Esophagus muscularis mucosa (tissue), 4 donors: ENCODE measurements at regions not wholly inside any gene's neighbourhood (a gene's known extent, or its start where the extent isn't known, plus 50 kb on each side); places are given as distances from the start of the nearest gene placed in this dataset.

Experiments used
- DNase-seq: peaks from one replicate; pipeline ENCODE4 v3.0.0-alpha.2; 2017; ENCODE audit errors: extremely low spot score
- H3K27ac ChIP-seq, 4 donors: fragments of 200-600 bp; sonication (generic); replicated peaks in 1 of 4; 1 replicate in 3 of 4; 2 replicates in 1 of 4; pipeline ENCODE4 v1.5.1; 2016 to 2019; ENCODE audit warnings: mild to moderate bottlenecking in 1 of 4
- H3K27me3 ChIP-seq, 4 donors: fragments of 200-600 bp; sonication (generic); one replicate each; pipeline versions ENCODE4 v1.5.1 to v1.6.0; 2016 to 2019
- H3K36me3 ChIP-seq, 4 donors: fragments of 200-600 bp; sonication (generic); one replicate each; pipeline ENCODE4 v1.5.1; 2016 to 2019
- H3K4me1 ChIP-seq, 4 donors: fragments of 200-600 bp; sonication (generic); one replicate each; pipeline ENCODE4 v1.5.1; 2016 to 2019
- H3K4me3 ChIP-seq, 4 donors: fragments of 200-600 bp; sonication (generic); 1 replicate in 2 of 4; 2 replicates in 2 of 4; pipeline ENCODE4 v1.5.1; 2016 to 2019; ENCODE audit warnings: mild to moderate bottlenecking in 4 of 4, moderate library complexity in 1 of 4
- H3K9me3 ChIP-seq, 4 donors: fragments of 200-600 bp; sonication (generic); 1 replicate in 3 of 4; 2 replicates in 1 of 4; pipeline ENCODE4 v1.5.1; 2016 to 2019
- CTCF ChIP-seq, 3 experiments: fragments of 200-600 bp in 2 of 3; fragments of 450-650 bp in 1 of 3; sonication (generic) in 2 of 3; IDR thresholded peaks; one replicate each; pipeline ENCODE4 v1.5.1; 2017 to 2019; ENCODE audit warnings: antibody characterized with exemption in 3 of 3, mild to moderate bottlenecking in 2 of 3, moderate library complexity in 1 of 3
- EP300 ChIP-seq: sonication (generic); formaldehyde crosslinking; IDR thresholded peaks from one replicate; pipeline ENCODE4 v1.6.1; 2017; ENCODE audit warnings: antibody characterized with exemption
- POLR2A ChIP-seq: fragments of 450-650 bp; IDR thresholded peaks from one replicate; pipeline ENCODE4 v1.6.1; 2017; ENCODE audit warnings: antibody characterized with exemption, moderate library complexity, mild to moderate bottlenecking, low read depth
- POLR2AphosphoS5 ChIP-seq, 2 donors: sonication (generic); formaldehyde crosslinking; IDR thresholded peaks; one replicate each; pipeline ENCODE4 v1.6.1; 2017; ENCODE audit warnings: antibody characterized with exemption in 2 of 2
- WGBS: methylation state at CpG from one replicate; pipeline ENCODE4 v1.1.5; 2018; 5-methylcytosine and 5-hydroxymethylcytosine counted together
- intact Hi-C: fragments of 100-400 bp; cut with DNase I; formaldehyde crosslinking; loops from one replicate; pipeline ENCODE4 v1.15.1; 2023

- intact Hi-C loops, result no loop called here
- Histone ChIP-seq H3K9me3 (peaks cover 0 to 11% (median 5%) of the 10 kb centered on the region in 4 donors), H3K36me3 (no peaks in the 10 kb centered on the region), H3K4me3 (no peak overlapping the region), H3K27ac (no peak overlapping the region), H3K27me3 (peaks cover 0 to 24% (median 0%) of the 10 kb centered on the region in 4 donors), H3K4me1 (no peaks in the 10 kb centered on the region)
- no peak for TF ChIP-seq POLR2A
- TF ChIP-seq EP300, result no peak
- no peak for TF ChIP-seq CTCF (IDR thresholded peaks at IDR 0.05)
- TF ChIP-seq POLR2AphosphoS5 (IDR thresholded peaks at IDR 0.05), result no peak
- no peak for DNase-seq
- 88% methylated on average over 12 of the region's 16 CpGs for WGBS
Measured at GRCh38 chr5:2696156-2696807, 55.2 kb downstream of the IRX2 start.

- DNase-seq, result no peak
- Histone ChIP-seq H3K27me3 (peaks cover 0 to 16% (median 0%) of the 10 kb centered on the region in 4 donors), H3K27ac (no peak overlapping the region), H3K4me1 (no peaks in the 10 kb centered on the region), H3K36me3 (no peaks in the 10 kb centered on the region), H3K9me3 (peaks cover 0 to 13% (median 6%) of the 10 kb centered on the region in 4 donors), H3K4me3 (no peak overlapping the region)
- WGBS, result 85% methylated on average over 7 of the region's 8 CpGs
- intact Hi-C loops, result no loop called here
- TF ChIP-seq CTCF (IDR thresholded peaks at IDR 0.05), result no peak
- TF ChIP-seq EP300, result no peak
- no peak for TF ChIP-seq POLR2AphosphoS5 (IDR thresholded peaks at IDR 0.05)
- TF ChIP-seq POLR2A, result no peak
Measured at GRCh38 chr5:2695200-2695891, 56.1 kb downstream of the IRX2 start.

- Histone ChIP-seq H3K4me3 (no peak overlapping the region), H3K9me3 (peaks cover 0 to 13% (median 6%) of the 10 kb centered on the region in 4 donors), H3K4me1 (no peaks in the 10 kb centered on the region), H3K36me3 (no peaks in the 10 kb centered on the region), H3K27me3 (peaks cover 0 to 23% (median 0%) of the 10 kb centered on the region in 4 donors), H3K27ac (no peak overlapping the region)
- no peak for DNase-seq
- WGBS, result 50% methylated on average over 1 of the region's 1 CpG
- no peak for TF ChIP-seq POLR2A
- no peak for TF ChIP-seq POLR2AphosphoS5 (IDR thresholded peaks at IDR 0.05)
- no peak for TF ChIP-seq EP300
- TF ChIP-seq CTCF (IDR thresholded peaks at IDR 0.05), result no peak
- intact Hi-C loops, result no loop called here
Measured at GRCh38 chr5:2691530-2691929, 59.9 kb downstream of the IRX2 start.

GRCh38 chr5:2690293-2690692 is 61.2 kb downstream of the IRX2 start:
- H3K9me3 ChIP-seq, result peaks cover 0 to 13% (median 6%) of the 10 kb centered on the region in 4 donors
- H3K27me3 ChIP-seq, result peaks cover 0 to 27% (median 0%) of the 10 kb centered on the region in 4 donors
- TF ChIP-seq EP300 (no peak), CTCF (IDR thresholded peaks at IDR 0.05) (no peak), POLR2A (no peak), POLR2AphosphoS5 (IDR thresholded peaks at IDR 0.05) (no peak)
- intact Hi-C loops, result no loop called here
- no peak overlapping the region for H3K4me3 ChIP-seq
- no peak overlapping the region for H3K27ac ChIP-seq
- no peaks in the 10 kb centered on the region for H3K4me1 ChIP-seq
- WGBS, result 85% methylated on average over 6 of the region's 6 CpGs
- no peaks in the 10 kb centered on the region for H3K36me3 ChIP-seq
- no peak for DNase-seq
